A549 (cell line): ENCODE measurements at regions not wholly inside any gene's neighbourhood (a gene's known extent, or its start where the extent isn't known, plus 50 kb on each side); places are given as distances from the start of the nearest gene placed in this dataset.

ENCODE experiments used
- ATAC-seq, 2 experiments: fragments of 200-7000 bp in 1 of 2; fragments of >200 bp in 1 of 2; cut with Nextera tagmentation in 1 of 2; cut with Tn5 transposase in 1 of 2; 3 replicates each; pipeline versions ENCODE4 v1.8.0 to v1.9.1; 2018 to 2020; ENCODE audit warnings: mild to moderate bottlenecking in 1 of 2, moderate library complexity in 1 of 2
- CTCF ChIA-PET: fragments of 300-600 bp; sonication (Branson Sonifier 250); formaldehyde crosslinking; extraction: SDS; loops from one replicate; lab custom pipeline; 2021; ENCODE audit warnings: antibody characterized with exemption, inconsistent platforms; lab: Yijun Ruan, JAX
- POLR2A ChIA-PET: fragments of 350-600 bp; formaldehyde crosslinking; extraction: SDS; loops from one replicate; lab custom pipeline; 2021; ENCODE audit warnings: antibody characterized with exemption, inconsistent platforms; lab: Yijun Ruan, JAX
- DNase-seq, 2 experiments: peaks; one replicate each; pipeline versions ENCODE4 v3.0.0 to v3.0.0-alpha.2; 2011 to 2016; ENCODE audit warnings: low read depth in 1 of 2, low spot score in 1 of 2
- FAIRE-seq: peaks from 2 replicates; lab custom pipeline; 2011; peaks lifted over from hg19 to GRCh38; lab: Jason Lieb, UNC
- H3K27ac ChIP-seq, 2 experiments: fragments of >200 bp; sonication (Bioruptor Twin); formaldehyde crosslinking; 3 replicates each; pipeline ENCODE4 v1.5.1; 2016 to 2017
- H3K4me1 ChIP-seq: fragments of >200 bp; sonication (Bioruptor Twin); formaldehyde crosslinking; 3 replicates; pipeline ENCODE4 v1.6.1; 2016
- H3K4me2 ChIP-seq: fragments of >200 bp; sonication (Bioruptor Twin); formaldehyde crosslinking; 3 replicates; pipeline ENCODE4 v1.6.1; 2016
- H3K4me3 ChIP-seq: fragments of >200 bp; sonication (Bioruptor Twin); formaldehyde crosslinking; 3 replicates; pipeline ENCODE4 v1.5.1; 2016
- H3K9me3 ChIP-seq: fragments of >200 bp; sonication (Bioruptor Twin); formaldehyde crosslinking; 3 replicates; pipeline ENCODE4 v1.6.1; 2016
- ATOH8 ChIP-seq: fragments of 250-450 bp; sonication (Bioruptor Pico); IDR thresholded peaks from 2 replicates; pipeline ENCODE4 v1.5.0; 2020; ENCODE audit warnings: low read depth, mild to moderate bottlenecking, moderate library complexity
- BCL3 ChIP-seq: fragments of >200 bp; sonication (Bioruptor Twin); formaldehyde crosslinking; IDR thresholded peaks from 3 replicates; pipeline ENCODE4 v1.6.1; 2016
- CBX2 ChIP-seq: fragments of 200-600 bp; sonication (generic); IDR thresholded peaks from 2 replicates; pipeline ENCODE4 v1.6.1; 2016; ENCODE audit warnings: low read depth, mild to moderate bottlenecking, borderline replicate concordance
- EP300 ChIP-seq, 2 experiments: fragments of >200 bp; sonication (Bioruptor Twin); formaldehyde crosslinking; IDR thresholded peaks; 2 replicates in 1 of 2; 3 replicates in 1 of 2; pipeline ENCODE4 v1.6.1; 2016 to 2017
- FOSB ChIP-seq: fragments of 250-450 bp; sonication (Bioruptor Pico); IDR thresholded peaks from 2 replicates; pipeline ENCODE4 v1.5.0; 2020; ENCODE audit warnings: mild to moderate bottlenecking, moderate library complexity
- GATA3 ChIP-seq: IDR thresholded peaks from 2 replicates; pipeline ENCODE4 v1.6.1; 2012; ENCODE audit warnings: borderline replicate concordance
- HOXA7 ChIP-seq: fragments of 250-450 bp; sonication (Bioruptor Pico); IDR thresholded peaks from 2 replicates; pipeline ENCODE4 v1.5.0; 2020; ENCODE audit warnings: mild to moderate bottlenecking, moderate library complexity
- HOXB13 ChIP-seq: fragments of 250-450 bp; sonication (Bioruptor Pico); IDR thresholded peaks from 2 replicates; pipeline ENCODE4 v1.5.0; 2020; ENCODE audit warnings: low read depth, mild to moderate bottlenecking, moderate library complexity
- MAFK ChIP-seq: fragments of 450-650 bp; IDR thresholded peaks from 2 replicates; pipeline ENCODE4 v1.6.1; 2014; ENCODE audit not compliant: partially characterized antibody
- MAX ChIP-seq: IDR thresholded peaks from 2 replicates; pipeline ENCODE4 v1.6.1; 2012
- MYC ChIP-seq: IDR thresholded peaks from 2 replicates; pipeline ENCODE4 v1.6.1; 2012; ENCODE audit warnings: mild to moderate bottlenecking, inconsistent platforms, low read length, improper control_type of control experiment, borderline replicate concordance
- RCOR1 ChIP-seq: fragments of 150-350 bp; IDR thresholded peaks from 2 replicates; pipeline ENCODE4 v1.6.1; 2014; ENCODE audit warnings: antibody characterized with exemption, low read length, low read depth
- SREBF2 ChIP-seq: fragments of 450-650 bp; IDR thresholded peaks from 2 replicates; pipeline ENCODE4 v1.6.1; 2014; ENCODE audit warnings: mild to moderate bottlenecking, moderate library complexity
- TFCP2L1 ChIP-seq: fragments of 250-450 bp; sonication (Bioruptor Pico); IDR thresholded peaks from 2 replicates; pipeline ENCODE4 v1.5.0; 2021; ENCODE audit warnings: mild to moderate bottlenecking
- USF2 ChIP-seq: fragments of 450-650 bp; IDR thresholded peaks from 2 replicates; pipeline ENCODE4 v1.6.1; 2014; ENCODE audit warnings: antibody characterized with exemption
- ZC3H11A ChIP-seq: fragments of 450-650 bp; IDR thresholded peaks from 2 replicates; pipeline ENCODE4 v1.6.1; 2014; ENCODE audit warnings: antibody characterized with exemption, mild to moderate bottlenecking
- WGBS: methylation state at CpG from one replicate; pipeline ENCODE4 v1.1.6; 2017; ENCODE audit errors: missing lambda C conversion rate; 5-methylcytosine and 5-hydroxymethylcytosine counted together

GRCh38 chr1:103250441-103250861, 142.1 kb upstream of the COL11A1 start:
- no peaks in the 10 kb centered on the region for H3K9me3 ChIP-seq
- WGBS, result 8% methylated on average over 3 of the region's 3 CpGs
- ATAC-seq (peak; percentile 34 to 80; a peak in 4 of 6 replicates), FAIRE-seq (no peak), DNase-seq (peak in 1 of 2 experiments; percentile 59)
- ChIA-PET CTCF (no interaction called here), POLR2A (no interaction called here)
- H3K4me1 ChIP-seq, result peaks cover 5% of the 10 kb centered on the region; the same call in 2 of the 3 replicates
- TF ChIP-seq GATA3, result peak; percentile 49; the same call in 1 of the 2 replicates
- no peak for TF ChIP-seq HOXA7
- no peak for TF ChIP-seq USF2
- TF ChIP-seq TFCP2L1 (CRISPR knock-in tag), result no peak
- H3K27ac ChIP-seq, result peak overlapping the region; percentile 42 to 58; a peak in 4 of 6 replicates
- peak overlapping the region; percentile 33; the same call in 2 of the 3 replicates for H3K4me2 ChIP-seq
- H3K4me3 ChIP-seq, result no peak overlapping the region

GRCh38 chr1:103248417-103249102, 140.2 kb upstream of the COL11A1 start:
- CTCF ChIA-PET, result no interaction called here
- ATAC-seq, result no peak
- TF ChIP-seq CBX2 (no peak), ZC3H11A (no peak), FOSB (no peak), MAFK (peak; percentile 69), MYC (no peak), RCOR1 (no peak), HOXB13 (CRISPR knock-in tag) (no peak), BCL3 (no peak)
- no peak overlapping the region for H3K4me2 ChIP-seq
- 65% methylated on average over 8 of the region's 8 CpGs for WGBS
- no peak overlapping the region for H3K27ac ChIP-seq
- H3K4me1 ChIP-seq, result peaks cover 5% of the 10 kb centered on the region; the same call in 2 of the 3 replicates
- POLR2A ChIA-PET, result no interaction called here
- no peaks in the 10 kb centered on the region for H3K9me3 ChIP-seq
- DNase-seq, result no peak
- no peak for FAIRE-seq
- no peak overlapping the region for H3K4me3 ChIP-seq

GRCh38 chr1:103247517-103247916, 139.2 kb upstream of the COL11A1 start:
- ATAC-seq (no peak), FAIRE-seq (no peak)
- TF ChIP-seq HOXB13 (CRISPR knock-in tag) (no peak), FOSB (no peak), MAX (no peak), ATOH8 (CRISPR knock-in tag) (no peak), SREBF2 (no peak), HOXA7 (no peak)
- TF ChIP-seq, all 56 proteins: peak for 0
- no peak for DNase-seq
- POLR2A ChIA-PET, result no interaction called here
- no peaks in the 10 kb centered on the region for H3K9me3 ChIP-seq
- no peak overlapping the region for H3K4me2 ChIP-seq
- 7% methylated on average over 2 of the region's 2 CpGs for WGBS
- peaks cover 5% of the 10 kb centered on the region; the same call in 2 of the 3 replicates for H3K4me1 ChIP-seq
- no peak overlapping the region for H3K4me3 ChIP-seq
- CTCF ChIA-PET, result no interaction called here
- no peak overlapping the region for H3K27ac ChIP-seq

GRCh38 chr1:103243481-103243880, 135.2 kb upstream of the COL11A1 start:
- no peak for DNase-seq
- CTCF ChIA-PET, result no interaction called here
- Histone ChIP-seq H3K27ac (no peak overlapping the region), H3K9me3 (no peaks in the 10 kb centered on the region), H3K4me1 (no peaks in the 10 kb centered on the region), H3K4me3 (no peak overlapping the region), H3K4me2 (no peak overlapping the region)
- ATAC-seq, result no peak
- TF ChIP-seq EP300 (IDR thresholded peaks at IDR 0.05) (no peak), MYC (no peak), GATA3 (no peak), ZC3H11A (no peak)
- POLR2A ChIA-PET, result no interaction called here
- WGBS, result 44% methylated on average over 1 of the region's 1 CpG
- FAIRE-seq, result no peak
